HG03060 (cell line): ENCODE measurements at regions not wholly inside any gene's neighbourhood (a gene's known extent, or its start where the extent isn't known, plus 50 kb on each side); places are given as distances from the start of the nearest gene placed in this dataset.

Source experiments
- ATAC-seq: cut with Tn5 transposase; IDR thresholded peaks from one replicate; pipeline ENCODE4 v1.9.1; 2021; ENCODE audit warnings: low read depth, moderate number of reproducible peaks; ENCODE audit not compliant: unreplicated experiment

DNA sequence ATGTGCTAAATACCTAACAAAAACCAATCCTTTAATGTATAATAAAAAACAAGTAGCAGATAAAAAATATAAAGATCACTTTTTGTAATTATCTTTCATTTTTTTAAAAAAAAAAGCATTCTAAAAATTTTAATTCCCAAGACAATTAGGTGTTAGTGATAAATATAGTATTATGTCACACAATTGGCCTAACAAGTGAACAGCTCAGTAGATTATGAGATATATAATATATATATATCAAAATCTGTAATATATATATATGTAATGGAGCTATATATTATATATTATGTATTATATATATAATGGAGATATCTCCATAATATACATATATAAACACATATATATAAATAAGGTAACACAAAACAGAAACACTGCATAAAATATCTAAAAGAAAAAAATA lies 1531.1 kb upstream of the MIR17HG start:
- no peak for ATAC-seq

DNA sequence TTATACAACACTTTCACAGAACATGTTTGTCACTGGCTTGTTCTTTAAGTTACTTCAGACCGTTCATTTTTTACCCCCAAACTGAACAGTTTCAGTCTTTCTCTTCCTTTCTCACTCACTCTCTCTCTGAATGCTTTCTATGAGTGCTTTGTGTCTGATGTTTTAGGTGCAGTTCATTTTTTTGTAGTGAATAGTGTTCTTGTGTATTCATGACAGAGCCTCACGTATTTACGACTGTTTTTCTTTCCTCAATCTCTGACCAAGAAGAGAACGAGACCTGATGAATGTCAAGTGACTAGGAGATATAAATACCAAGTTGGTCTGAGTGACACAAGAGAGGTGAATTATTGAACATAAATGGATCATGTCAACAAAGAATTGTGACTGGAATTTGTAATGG lies 1525.0 kb upstream of the MIR17HG start:
- ATAC-seq = no peak

DNA sequence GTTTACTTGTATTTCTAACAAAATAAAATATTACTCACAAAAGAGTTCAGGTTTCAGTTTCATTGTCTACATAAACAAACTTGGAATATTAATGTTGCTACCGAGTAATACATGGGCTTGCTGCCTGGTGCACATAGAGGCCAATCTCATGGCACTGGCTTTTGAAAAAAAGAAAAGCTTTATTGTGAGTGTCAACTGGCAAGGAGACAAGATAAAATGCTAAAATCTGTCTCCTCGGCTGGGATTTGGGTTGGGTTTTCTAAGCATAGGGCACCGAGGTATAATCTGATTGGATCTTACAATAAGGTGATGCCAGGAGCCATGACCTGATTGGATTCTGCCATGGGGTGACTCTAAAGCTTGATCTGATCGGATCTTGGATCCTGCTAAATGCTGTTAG lies 1519.9 kb upstream of the MIR17HG start:
- no peak for ATAC-seq

DNA sequence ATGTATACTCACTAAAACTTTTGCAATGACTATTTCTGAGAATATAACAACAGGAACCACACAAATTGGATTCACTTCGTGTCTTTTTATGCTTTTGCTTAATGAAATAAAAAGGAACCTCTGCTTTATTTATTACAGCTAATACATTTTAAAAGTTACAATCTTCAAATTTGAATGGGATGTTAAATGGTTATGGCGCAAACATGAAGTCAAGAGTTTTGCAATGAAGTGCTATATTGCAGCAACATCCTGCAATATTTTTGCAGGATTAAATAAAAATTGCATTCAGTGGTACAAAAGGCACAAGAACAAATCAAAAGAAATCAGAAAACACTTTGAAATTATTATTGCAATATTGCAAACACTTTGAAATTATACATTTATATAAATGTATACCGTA lies 1519.0 kb upstream of the MIR17HG start:
- no peak for ATAC-seq

DNA sequence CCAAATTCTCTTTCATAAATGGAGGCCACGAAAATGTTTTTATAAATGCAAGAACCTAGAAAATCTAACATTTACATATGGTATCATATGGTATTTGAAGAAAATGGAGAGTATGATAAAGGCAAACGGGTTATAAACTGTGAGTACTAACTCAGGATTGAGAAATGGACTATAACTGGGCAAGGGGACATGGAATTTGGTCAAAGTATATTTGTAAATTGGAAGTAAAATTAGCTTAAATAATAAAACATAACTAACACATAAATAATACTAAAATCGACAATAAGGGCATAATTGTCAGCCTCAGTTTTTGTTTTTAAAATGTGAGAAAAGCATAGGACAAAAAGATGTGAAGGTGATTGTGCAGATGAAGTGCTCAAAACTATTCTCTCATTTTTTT lies 1516.3 kb upstream of the MIR17HG start:
- no peak for ATAC-seq

DNA sequence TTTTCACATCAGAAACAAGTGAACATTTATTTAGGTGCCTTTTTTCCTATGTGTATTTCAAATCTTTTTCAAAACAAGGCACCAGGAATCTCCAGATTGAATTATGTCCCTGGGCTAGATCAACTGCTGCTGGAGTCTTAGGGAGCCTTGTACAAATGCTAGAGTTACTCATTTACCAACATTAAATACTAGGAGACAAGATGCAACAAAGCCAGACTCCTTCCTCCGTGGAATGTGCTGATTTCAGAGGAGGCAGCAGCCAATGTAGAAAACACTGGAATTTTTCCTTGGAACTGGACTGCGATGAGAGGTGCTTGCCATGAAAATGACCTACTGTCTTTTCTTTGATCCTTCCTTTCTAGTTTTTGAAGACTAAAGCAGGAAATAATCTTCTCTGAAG lies 1514.7 kb upstream of the MIR17HG start:
- ATAC-seq = no peak

DNA sequence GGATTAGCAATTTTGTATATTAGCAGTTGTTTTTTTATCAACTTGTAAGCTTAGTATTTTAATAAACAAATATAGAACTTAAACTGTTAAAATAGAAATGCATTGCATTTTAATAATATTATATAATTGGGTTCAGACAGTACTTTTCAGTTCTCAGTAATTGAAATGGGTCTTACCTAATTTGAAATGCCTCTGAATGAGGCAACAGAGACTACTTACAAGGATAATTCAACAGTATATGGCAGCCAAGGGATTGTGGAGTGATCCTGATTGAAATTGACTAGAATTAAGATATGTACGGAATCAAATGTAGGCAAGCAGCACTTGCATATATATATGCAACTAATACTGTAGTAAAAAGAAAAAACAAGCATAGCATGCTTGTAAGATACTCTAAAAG lies 1503.9 kb upstream of the MIR17HG start:
- ATAC-seq = no peak

DNA sequence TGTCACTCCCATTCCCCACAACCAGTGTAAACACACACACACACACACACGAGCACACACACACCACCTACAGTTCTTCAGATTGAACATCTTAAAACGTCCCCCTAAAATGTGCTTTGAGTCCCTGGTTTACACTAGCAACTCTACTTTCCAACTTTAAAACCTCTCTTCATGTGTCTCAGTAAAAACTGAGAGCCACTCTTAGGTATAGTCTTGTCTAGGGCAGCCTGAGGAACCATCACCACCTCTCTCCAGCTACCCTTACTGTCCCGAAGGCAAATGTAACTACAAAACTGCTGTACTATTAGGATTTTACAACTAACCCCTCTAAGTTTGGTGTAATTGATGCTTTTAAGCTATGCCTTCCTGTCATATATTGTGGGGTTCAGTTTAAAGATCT lies 1501.6 kb upstream of the MIR17HG start:
- no peak for ATAC-seq

DNA sequence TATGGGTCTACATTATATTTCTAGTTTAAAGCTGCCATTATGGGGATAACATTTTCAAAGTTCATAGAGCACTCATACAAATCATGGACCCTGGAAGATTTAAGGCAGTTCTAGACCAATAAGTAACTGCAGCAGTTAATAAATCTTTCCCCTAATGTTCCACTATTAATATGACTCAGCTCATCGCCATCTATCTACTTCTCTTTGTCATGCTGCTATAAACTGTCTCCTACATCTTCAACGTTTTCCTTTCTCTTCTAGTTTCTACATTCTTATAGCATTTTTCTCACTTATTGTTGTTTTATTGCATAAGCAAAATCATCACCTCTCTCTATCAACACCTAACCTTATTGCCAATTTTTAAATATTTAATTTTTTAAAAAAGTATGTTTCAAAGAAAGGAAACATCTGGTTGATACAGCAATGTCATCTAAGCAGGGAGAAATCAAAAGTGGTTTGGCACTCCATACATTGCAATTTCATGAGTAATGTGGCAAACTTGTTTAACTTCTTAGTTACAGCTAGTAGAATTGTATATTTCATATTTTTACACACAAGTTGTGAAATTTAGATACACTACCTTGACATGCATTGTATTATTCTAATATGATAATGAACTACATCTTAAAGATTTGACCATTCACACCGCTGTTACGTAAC lies 1500.4 kb upstream of the MIR17HG start:
- no peak for ATAC-seq

DNA sequence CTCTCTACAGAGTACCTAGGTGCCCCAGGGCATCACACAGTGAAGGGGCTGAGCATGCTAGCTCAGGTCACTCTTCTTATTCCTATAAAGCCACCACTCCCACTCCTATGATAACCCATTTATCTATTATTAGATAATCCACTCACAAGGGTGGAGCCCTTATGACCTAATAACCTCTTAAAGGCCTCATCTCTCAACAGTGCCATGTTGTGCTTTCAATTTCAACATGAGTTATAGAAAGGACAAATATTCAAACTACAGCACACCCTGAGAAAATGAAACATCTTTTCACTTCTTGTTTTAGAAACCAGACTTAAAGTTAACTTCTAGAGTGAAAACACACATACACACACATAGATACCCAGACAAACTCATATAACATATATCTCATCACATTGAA lies 1494.9 kb upstream of the MIR17HG start:
- ATAC-seq = no peak

DNA sequence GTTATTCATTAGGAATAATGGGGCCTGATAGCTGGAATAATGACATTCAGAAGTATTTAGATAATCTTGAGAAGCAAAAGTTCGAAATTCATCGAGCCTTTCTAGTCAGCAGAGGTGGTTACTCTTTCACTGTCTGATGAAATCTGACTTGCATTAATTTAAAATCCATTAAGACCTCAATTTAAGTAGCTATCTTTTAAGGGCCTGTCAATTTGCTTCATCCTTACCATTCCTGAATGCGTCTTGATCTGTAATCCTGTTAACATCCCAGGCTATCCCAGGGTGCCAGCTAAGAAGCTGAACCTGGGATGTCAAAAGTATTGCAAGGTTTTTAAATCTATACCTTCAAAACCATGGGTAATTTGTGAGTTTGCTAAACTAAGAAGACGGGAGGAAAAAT lies 1491.0 kb upstream of the MIR17HG start:
- ATAC-seq = no peak

DNA sequence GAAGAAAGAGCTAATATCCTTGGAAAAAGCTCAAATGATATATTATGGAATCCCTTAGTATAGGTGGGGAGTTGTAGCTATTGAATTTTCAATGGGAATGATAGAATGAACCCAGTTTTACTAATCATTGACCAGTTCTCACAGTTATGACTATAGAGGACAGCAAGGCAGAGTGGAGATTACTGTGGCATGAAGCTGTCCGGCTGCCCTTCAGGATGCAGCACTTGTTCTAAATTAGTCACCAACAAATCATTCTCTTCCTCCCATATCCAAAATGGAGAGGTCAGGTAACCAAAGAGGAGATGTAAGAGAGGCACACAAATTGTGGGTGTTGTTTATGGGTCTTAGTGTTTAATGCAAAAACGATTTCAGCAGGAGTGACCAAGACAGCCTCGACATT lies 1490.0 kb upstream of the MIR17HG start:
- ATAC-seq = no peak

DNA sequence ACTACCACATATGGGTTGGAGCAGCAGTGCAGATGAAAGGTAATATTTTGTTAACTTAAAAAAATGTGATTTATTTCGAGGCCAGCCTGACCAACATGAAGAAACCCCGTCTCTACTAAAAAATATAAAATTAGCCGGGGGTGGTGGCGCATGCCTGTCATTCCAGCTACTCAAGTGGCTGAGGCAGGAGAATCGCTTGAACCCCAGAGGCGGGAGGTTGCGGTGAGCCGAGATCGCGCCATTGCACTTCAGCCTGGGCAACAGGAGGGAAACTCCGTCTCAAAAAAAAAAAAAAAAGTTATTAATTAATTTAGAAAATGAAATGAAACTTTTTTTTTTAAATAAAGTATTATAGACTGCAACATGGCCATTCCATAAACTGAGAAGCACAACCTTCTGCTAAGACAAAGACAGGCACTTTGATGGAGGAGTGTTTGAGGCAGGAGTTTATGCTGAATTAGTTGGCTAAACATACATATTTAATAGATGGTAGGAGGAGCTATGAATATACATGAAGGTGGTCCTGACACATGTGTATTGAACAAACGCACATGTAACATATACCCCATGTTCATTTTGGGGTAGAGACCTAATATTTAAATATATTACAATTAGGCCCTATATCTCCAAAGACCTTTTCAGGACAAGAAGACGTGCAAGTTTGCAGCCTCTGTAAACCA lies 1485.3 kb upstream of the MIR17HG start:
- ATAC-seq = no peak

DNA sequence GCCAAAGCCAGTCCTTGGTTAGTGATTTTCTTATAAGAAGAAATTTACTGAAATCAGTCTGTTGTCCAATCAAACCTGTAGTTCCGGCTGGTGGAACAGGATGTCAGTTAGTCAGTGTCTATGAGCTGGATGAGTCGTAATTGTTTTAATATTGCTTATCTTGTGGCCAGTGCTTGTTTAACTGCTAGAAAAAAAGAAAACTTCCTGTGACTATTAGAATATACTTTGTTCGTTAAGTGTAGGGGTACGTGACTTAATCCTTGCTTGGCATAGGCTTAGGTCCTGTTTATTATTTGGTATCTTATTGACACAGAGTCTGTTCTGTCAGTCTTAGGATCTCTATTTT lies 1484.8 kb upstream of the MIR17HG start:
- no peak for ATAC-seq

DNA sequence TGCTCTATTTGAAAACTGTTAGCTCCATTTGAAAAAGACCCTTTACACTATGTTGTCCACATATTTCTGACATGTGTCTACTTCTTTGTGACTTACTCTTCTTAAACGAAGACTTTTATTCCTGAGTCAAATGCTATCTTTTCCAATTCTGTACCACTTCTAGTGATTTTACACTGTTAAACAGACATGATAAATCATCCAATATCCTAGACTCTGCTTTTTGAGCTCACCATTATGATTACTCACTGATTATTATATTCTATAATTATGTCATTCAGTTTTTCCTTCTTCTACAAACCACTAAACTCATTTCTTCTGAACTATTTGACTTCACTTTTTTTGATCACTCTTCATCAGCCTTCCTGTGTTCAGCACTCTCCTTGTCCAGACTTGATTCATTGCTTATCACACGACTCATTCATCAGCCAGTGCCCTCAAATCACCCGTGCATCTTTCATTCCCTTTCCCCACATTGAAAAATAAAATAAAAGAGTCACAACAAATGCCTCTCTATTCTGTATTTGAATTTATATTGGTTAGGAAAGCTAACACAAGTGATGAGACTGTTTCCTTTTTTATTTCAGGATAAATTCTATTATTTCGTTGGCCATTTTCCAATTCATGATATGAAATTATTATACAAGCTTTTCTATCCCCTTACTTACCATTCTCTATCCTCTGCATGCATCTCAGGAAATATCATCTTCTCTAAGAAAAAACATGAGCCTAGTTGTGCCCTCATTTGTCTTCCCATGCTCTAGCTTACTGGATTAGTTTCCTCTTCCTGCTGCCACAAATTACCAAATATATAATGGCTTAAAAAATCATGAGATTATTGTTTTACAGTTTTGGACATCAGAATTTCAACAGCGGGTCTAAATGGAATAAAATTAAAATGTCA lies 1482.1 kb upstream of the MIR17HG start:
- ATAC-seq = no peak

DNA sequence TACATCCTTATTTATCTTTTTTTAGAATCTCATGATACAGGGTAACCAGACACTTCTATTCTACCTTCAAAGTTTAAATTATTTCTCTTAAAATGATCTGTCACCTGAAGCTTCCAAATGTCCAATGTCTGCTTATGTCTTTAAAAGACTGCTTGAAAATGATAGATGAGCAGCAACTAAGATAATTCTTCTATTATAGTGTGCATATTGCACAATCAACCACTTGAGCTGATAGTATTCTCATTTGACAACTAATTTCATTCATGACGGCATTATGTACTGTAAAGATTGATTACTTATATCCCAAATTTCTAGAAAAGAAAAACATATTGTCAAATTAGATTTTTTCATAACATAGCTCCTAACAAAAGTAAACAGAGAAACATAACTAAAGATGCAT lies 1478.2 kb upstream of the MIR17HG start:
- no peak for ATAC-seq

DNA sequence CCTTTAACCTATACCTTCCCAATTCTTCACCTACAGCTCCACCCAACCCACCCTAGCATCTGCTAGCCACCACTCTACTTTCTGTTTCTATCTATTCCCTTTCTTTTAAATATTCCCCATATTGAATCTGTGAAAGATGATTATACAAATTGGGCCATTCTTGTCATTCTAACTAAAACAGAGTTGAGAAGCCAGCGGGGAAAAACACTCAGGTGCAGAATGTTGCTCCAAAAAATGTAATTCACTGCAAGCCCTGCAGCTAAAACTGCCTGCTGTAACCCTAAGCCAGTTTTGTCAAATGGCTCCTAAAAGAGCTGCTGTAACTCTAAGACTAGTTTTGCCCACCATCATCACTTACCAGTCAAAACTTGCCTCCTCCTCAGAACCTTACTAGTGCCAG lies 1468.6 kb upstream of the MIR17HG start:
- ATAC-seq = no peak

DNA sequence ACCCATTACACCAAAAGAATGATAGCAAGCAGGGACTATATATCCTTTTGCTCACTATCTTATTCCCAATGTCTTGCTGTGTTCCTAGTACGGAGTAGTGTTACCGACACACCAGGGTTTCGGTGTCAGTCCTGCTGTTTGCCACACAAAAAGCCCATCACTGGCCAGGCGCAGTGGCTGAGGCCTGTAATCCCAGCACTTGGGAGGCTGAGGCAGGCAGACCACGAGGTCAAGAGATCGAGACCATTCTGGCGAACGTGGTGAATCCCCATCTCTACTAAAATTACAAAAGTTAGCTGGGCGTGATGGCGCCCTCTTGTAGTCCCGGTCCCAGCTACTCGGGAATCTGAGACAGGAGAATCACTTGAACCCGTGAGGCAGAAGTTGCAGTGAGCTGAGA lies 1467.3 kb upstream of the MIR17HG start:
- ATAC-seq = no peak

DNA sequence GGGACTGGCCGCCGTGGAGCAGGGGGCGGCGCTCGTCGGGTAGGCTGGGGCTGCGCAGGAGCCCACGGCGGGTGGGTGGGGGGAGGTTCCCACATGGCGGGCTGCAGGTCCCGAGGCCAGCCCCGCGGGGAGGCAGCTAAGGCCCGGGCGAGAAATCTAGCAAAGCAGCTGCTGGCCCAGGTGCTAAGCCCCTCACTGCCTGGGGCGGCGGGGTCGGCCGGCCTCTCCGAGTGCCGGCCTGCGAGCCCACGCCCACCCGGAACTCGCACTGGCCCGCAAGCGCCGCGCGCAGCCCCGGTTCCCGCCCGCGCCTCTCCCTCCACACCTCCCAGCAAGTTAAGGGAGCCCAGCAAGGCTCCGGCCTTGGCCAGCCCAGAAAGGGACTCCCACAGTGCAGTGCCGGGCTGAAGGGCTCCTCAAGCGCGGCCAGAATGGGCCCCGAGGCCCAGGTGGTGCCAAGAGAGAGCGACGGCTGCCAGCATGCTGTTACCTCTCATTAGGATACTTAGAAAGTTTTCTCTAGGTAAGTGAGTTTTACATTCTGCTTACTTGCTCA lies 1463.5 kb upstream of the MIR17HG start:
- ATAC-seq = no peak

DNA sequence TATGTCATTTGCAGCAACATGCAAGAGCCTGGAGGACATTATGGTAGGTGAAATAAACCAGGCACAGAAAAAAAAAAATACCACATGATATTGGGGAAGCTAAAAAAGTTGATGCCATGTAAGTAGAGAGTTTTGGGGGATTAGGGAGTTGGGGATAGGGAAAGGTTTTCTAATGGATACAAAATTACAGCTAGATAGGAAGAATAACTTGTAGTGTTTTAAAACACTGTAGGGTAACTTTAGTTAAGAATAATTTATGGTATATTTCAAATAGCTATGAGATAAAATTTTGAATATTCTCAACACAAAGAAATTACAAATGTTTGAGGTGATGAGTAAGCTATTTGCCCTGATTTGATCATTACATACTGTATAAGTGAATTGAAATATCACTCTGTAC lies 1456.7 kb upstream of the MIR17HG start:
- no peak for ATAC-seq

DNA sequence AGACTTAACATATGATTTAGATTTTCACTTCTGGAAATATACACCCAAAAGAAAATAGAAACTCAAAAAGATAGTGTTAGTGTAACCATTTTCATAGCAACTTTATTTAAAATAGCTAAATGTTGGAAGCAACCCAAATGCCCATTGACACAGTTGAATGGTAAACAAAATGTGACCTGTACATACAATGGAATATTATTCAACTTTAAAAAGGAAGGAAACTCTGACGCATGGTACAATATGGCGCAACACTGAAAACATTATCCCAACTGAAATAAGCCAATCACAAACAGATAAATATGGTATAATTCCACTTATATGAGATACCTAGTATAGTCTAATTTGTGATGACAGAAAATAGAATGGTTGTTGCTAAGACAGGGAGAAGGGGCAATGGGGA lies 1456.1 kb upstream of the MIR17HG start:
- no peak for ATAC-seq
